BLaER1 (cell line): ENCODE measurements at regions not wholly inside any gene's neighbourhood (a gene's known extent, or its start where the extent isn't known, plus 50 kb on each side); places are given as distances from the start of the nearest gene placed in this dataset.

ENCODE experiments used
- H3K27ac ChIP-seq: shearing (Covaris generic); formaldehyde crosslinking; 2 replicates; pipeline ENCODE4 v1.8.1; 2022
- H3K27me3 ChIP-seq: shearing (Covaris generic); formaldehyde crosslinking; 2 replicates; pipeline ENCODE4 v1.8.1; 2022
- H3K36me3 ChIP-seq: shearing (Covaris generic); formaldehyde crosslinking; 2 replicates; pipeline ENCODE4 v1.8.1; 2022
- H3K4me1 ChIP-seq: shearing (Covaris generic); formaldehyde crosslinking; 2 replicates; pipeline ENCODE4 v1.8.1; 2022
- H3K4me2 ChIP-seq: shearing (Covaris generic); formaldehyde crosslinking; 2 replicates; pipeline ENCODE4 v1.8.1; 2022
- H3K4me3 ChIP-seq: shearing (Covaris generic); formaldehyde crosslinking; 2 replicates; pipeline ENCODE4 v1.8.1; 2022
- H3K9ac ChIP-seq: shearing (Covaris generic); formaldehyde crosslinking; 2 replicates; pipeline ENCODE4 v1.8.1; 2022
- H3K9me3 ChIP-seq: shearing (Covaris generic); formaldehyde crosslinking; 2 replicates; pipeline ENCODE4 v1.8.1; 2022
- H4K20me1 ChIP-seq: shearing (Covaris generic); formaldehyde crosslinking; 2 replicates; pipeline ENCODE4 v1.8.1; 2022
- Cebpa-rat ChIP-seq: shearing (Covaris generic); IDR thresholded peaks from 2 replicates; pipeline ENCODE4 v1.8.1; 2022

- no peak for TF ChIP-seq Cebpa-rat
- no peak overlapping the region for H3K9ac ChIP-seq
Observed at GRCh38 chr13:74533226-74533625, 399.0 kb upstream of the KLF12 start.

GRCh38 chr13:74530011-74530410 lies 395.8 kb upstream of the KLF12 start:
- Histone ChIP-seq H3K4me3 (no peak overlapping the region), H4K20me1 (no peaks in the 10 kb centered on the region), H3K9me3 (no peaks in the 10 kb centered on the region), H3K36me3 (no peaks in the 10 kb centered on the region), H3K27ac (no peak overlapping the region), H3K4me2 (no peak overlapping the region), H3K9ac (no peak overlapping the region), H3K27me3 (no peaks in the 10 kb centered on the region), H3K4me1 (no peaks in the 10 kb centered on the region)
- TF ChIP-seq Cebpa-rat = no peak

More at GRCh38 chr13:74533226-74533625, 399.0 kb upstream of the KLF12 start:
- H3K4me3 ChIP-seq = no peak overlapping the region
- H3K36me3 ChIP-seq = no peaks in the 10 kb centered on the region
- H3K4me2 ChIP-seq = no peak overlapping the region
- H3K4me1 ChIP-seq = no peaks in the 10 kb centered on the region
- H3K27ac ChIP-seq = no peak overlapping the region
- H3K27me3 ChIP-seq = no peaks in the 10 kb centered on the region
- no peaks in the 10 kb centered on the region; the same call in 1 of the 2 replicates for H3K9me3 ChIP-seq
- H4K20me1 ChIP-seq = no peaks in the 10 kb centered on the region

- H3K36me3 ChIP-seq = no peaks in the 10 kb centered on the region
- no peaks in the 10 kb centered on the region for H4K20me1 ChIP-seq
- H3K9me3 ChIP-seq = no peaks in the 10 kb centered on the region
- no peak overlapping the region for H3K4me3 ChIP-seq
- H3K9ac ChIP-seq = no peak overlapping the region
- peak; percentile 16; the same call in 1 of the 2 replicates for TF ChIP-seq Cebpa-rat
- H3K27me3 ChIP-seq = no peaks in the 10 kb centered on the region
- no peaks in the 10 kb centered on the region for H3K4me1 ChIP-seq
- no peak overlapping the region for H3K27ac ChIP-seq
- H3K4me2 ChIP-seq = no peak overlapping the region
Observed at GRCh38 chr13:74528734-74529513, 394.7 kb upstream of the KLF12 start.

GRCh38 chr13:74523057-74523456 lies 388.9 kb upstream of the KLF12 start:
- H3K4me1 ChIP-seq = no peaks in the 10 kb centered on the region
- H3K27me3 ChIP-seq = no peaks in the 10 kb centered on the region
- no peak for TF ChIP-seq Cebpa-rat
- H4K20me1 ChIP-seq = no peaks in the 10 kb centered on the region
- no peak overlapping the region for H3K27ac ChIP-seq
- no peak overlapping the region for H3K4me2 ChIP-seq
- no peak overlapping the region for H3K4me3 ChIP-seq
- H3K9ac ChIP-seq = no peak overlapping the region
- H3K9me3 ChIP-seq = no peaks in the 10 kb centered on the region
- H3K36me3 ChIP-seq = no peaks in the 10 kb centered on the region

GRCh38 chr13:74511523-74511922 lies 377.3 kb upstream of the KLF12 start:
- Histone ChIP-seq H3K4me3 (no peak overlapping the region), H3K9ac (no peak overlapping the region), H3K9me3 (no peaks in the 10 kb centered on the region), H3K27me3 (no peaks in the 10 kb centered on the region), H3K27ac (no peak overlapping the region), H4K20me1 (no peaks in the 10 kb centered on the region), H3K4me2 (no peak overlapping the region), H3K4me1 (peaks cover 5% of the 10 kb centered on the region), H3K36me3 (no peaks in the 10 kb centered on the region)
- TF ChIP-seq Cebpa-rat = no peak

- no peak for TF ChIP-seq Cebpa-rat
- H3K4me1 ChIP-seq = no peaks in the 10 kb centered on the region
- H3K9me3 ChIP-seq = no peaks in the 10 kb centered on the region
- H3K27me3 ChIP-seq = no peaks in the 10 kb centered on the region
- no peaks in the 10 kb centered on the region for H3K36me3 ChIP-seq
- H3K27ac ChIP-seq = no peak overlapping the region
- H3K4me3 ChIP-seq = no peak overlapping the region
- H3K4me2 ChIP-seq = no peak overlapping the region
- H4K20me1 ChIP-seq = no peaks in the 10 kb centered on the region
- no peak overlapping the region for H3K9ac ChIP-seq
Observed at GRCh38 chr13:74487091-74487722, 353.0 kb upstream of the KLF12 start.

- TF ChIP-seq Cebpa-rat = no peak
- Histone ChIP-seq H4K20me1 (no peaks in the 10 kb centered on the region), H3K27me3 (no peaks in the 10 kb centered on the region), H3K9ac (no peak overlapping the region), H3K36me3 (no peaks in the 10 kb centered on the region), H3K9me3 (no peaks in the 10 kb centered on the region), H3K27ac (no peak overlapping the region), H3K4me3 (no peak overlapping the region), H3K4me2 (no peak overlapping the region), H3K4me1 (no peaks in the 10 kb centered on the region)
Observed at GRCh38 chr13:74485757-74486156, 351.6 kb upstream of the KLF12 start.

GRCh38 chr13:74479124-74479523 lies 344.9 kb upstream of the KLF12 start:
- no peak overlapping the region for H3K27ac ChIP-seq
- no peak for TF ChIP-seq Cebpa-rat
- H3K4me3 ChIP-seq = no peak overlapping the region
- H3K36me3 ChIP-seq = no peaks in the 10 kb centered on the region
- H3K9ac ChIP-seq = no peak overlapping the region
- no peaks in the 10 kb centered on the region for H3K27me3 ChIP-seq
- no peak overlapping the region for H3K4me2 ChIP-seq
- H4K20me1 ChIP-seq = no peaks in the 10 kb centered on the region
- no peaks in the 10 kb centered on the region for H3K9me3 ChIP-seq
- no peaks in the 10 kb centered on the region for H3K4me1 ChIP-seq

GRCh38 chr13:74476788-74477187 lies 342.6 kb upstream of the KLF12 start:
- H3K27ac ChIP-seq = no peak overlapping the region
- H3K4me1 ChIP-seq = no peaks in the 10 kb centered on the region
- H3K27me3 ChIP-seq = no peaks in the 10 kb centered on the region
- no peak overlapping the region for H3K9ac ChIP-seq
- no peaks in the 10 kb centered on the region for H4K20me1 ChIP-seq
- H3K4me3 ChIP-seq = no peak overlapping the region
- H3K36me3 ChIP-seq = no peaks in the 10 kb centered on the region
- no peaks in the 10 kb centered on the region for H3K9me3 ChIP-seq
- no peak overlapping the region for H3K4me2 ChIP-seq
- no peak for TF ChIP-seq Cebpa-rat

GRCh38 chr13:74476365-74476764 lies 342.2 kb upstream of the KLF12 start:
- Histone ChIP-seq H3K36me3 (no peaks in the 10 kb centered on the region), H3K27me3 (no peaks in the 10 kb centered on the region), H4K20me1 (no peaks in the 10 kb centered on the region), H3K4me1 (no peaks in the 10 kb centered on the region), H3K4me2 (no peak overlapping the region), H3K4me3 (no peak overlapping the region), H3K9me3 (no peaks in the 10 kb centered on the region), H3K27ac (no peak overlapping the region), H3K9ac (no peak overlapping the region)
- no peak for TF ChIP-seq Cebpa-rat
